ENCODE measurements at regions not wholly inside any gene's neighbourhood (a gene's known extent, or its start where the extent isn't known, plus 50 kb on each side); places are given as distances from the start of the nearest gene placed in this dataset.

DNA sequence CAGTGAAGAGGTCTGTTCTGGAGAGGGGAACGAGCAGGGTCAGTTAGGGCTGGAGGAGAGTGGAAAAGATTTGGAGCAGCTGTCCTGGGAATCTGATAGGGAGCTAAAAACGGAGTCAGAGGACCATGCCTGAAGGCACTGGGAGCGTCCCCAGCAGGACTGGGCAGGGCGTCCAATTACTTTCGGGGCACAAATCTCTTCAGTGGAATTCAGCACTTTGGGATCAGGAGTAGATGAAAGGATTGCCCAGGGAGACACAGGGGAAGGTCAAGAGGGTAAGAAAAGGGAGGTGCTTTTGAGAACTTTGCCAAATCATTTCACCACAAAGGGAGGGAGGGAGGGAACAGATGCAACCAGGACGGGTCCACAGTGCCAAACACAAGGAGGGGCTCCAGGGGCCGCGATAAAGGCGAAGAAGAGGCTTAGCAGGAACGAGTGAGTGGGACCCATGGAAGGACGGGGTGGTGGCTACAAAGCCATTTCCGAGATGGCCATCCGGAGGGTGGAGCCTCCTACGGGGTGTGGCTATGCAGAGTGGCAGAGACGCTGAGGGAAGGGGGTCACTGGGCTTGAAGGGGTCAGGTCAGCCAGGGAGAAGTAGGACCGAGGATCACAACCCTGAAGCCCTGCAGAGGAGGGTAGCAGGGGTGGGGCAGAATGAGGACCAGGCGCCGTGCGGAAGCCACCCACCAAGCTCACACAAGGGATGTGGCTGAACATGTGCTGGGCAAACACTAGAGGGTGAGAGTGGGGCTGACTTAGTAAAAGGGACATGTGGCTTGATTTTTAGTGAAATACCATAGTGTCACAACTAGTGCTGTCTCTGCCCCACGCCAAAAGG, 180.0 kb upstream of the RREB1 start (continued):
- TF ChIP-seq, protein P1, sequence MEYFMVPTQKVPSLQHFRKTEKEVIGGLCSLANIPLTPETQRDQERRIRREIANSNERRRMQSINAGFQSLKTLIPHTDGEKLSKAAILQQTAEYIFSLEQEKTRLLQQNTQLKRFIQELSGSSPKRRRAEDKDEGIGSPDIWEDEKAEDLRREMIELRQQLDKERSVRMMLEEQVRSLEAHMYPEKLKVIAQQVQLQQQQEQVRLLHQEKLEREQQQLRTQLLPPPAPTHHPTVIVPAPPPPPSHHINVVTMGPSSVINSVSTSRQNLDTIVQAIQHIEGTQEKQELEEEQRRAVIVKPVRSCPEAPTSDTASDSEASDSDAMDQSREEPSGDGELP (CRISPR knock-in tag; IDR thresholded peaks at IDR 0.05; ENCODE audit: borderline replicate concordance), result peak; percentile 44; the same call in 1 of the 2 replicates
- TF ChIP-seq ZNF696 (CRISPR knock-in tag; conservative IDR thresholded peaks at IDR 0.05), result no peak
- TF ChIP-seq, protein P2, sequence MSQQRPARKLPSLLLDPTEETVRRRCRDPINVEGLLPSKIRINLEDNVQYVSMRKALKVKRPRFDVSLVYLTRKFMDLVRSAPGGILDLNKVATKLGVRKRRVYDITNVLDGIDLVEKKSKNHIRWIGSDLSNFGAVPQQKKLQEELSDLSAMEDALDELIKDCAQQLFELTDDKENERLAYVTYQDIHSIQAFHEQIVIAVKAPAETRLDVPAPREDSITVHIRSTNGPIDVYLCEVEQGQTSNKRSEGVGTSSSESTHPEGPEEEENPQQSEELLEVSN (IDR thresholded peaks at IDR 0.05; ENCODE audit: borderline replicate concordance in 1 of 2, extremely low read depth in 1 of 2, insufficient read depth in 1 of 2, insufficient read length in 1 of 2, low read depth in 1 of 2, low read length in 1 of 2, poor library complexity in 1 of 2, severe bottlenecking in 1 of 2), result peak in 1 of 2 experiments; percentile 30
- peak; percentile 51; the same call in 1 of the 2 replicates for TF ChIP-seq CC2D1A (IDR thresholded peaks at IDR 0.05)
- peak; percentile 89 for TF ChIP-seq MYC (IDR thresholded peaks at IDR 0.05; ENCODE audit: low read depth, low read length)
- no peak for TF ChIP-seq MYC (CRISPR knock-in tag; IDR thresholded peaks at IDR 0.05; ENCODE audit: borderline replicate concordance, low read depth)
- TF ChIP-seq EHMT2 (IDR thresholded peaks at IDR 0.05), result 0 out of 2 replicates have a peak, but pooled peaks have one; percentile 25
- TF ChIP-seq, protein P3, sequence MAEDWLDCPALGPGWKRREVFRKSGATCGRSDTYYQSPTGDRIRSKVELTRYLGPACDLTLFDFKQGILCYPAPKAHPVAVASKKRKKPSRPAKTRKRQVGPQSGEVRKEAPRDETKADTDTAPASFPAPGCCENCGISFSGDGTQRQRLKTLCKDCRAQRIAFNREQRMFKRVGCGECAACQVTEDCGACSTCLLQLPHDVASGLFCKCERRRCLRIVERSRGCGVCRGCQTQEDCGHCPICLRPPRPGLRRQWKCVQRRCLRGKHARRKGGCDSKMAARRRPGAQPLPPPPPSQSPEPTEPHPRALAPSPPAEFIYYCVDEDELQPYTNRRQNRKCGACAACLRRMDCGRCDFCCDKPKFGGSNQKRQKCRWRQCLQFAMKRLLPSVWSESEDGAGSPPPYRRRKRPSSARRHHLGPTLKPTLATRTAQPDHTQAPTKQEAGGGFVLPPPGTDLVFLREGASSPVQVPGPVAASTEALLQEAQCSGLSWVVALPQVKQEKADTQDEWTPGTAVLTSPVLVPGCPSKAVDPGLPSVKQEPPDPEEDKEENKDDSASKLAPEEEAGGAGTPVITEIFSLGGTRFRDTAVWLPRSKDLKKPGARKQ (CRISPR knock-in tag; IDR thresholded peaks at IDR 0.05), result no peak
- peak in 1 of 2 experiments; percentile 18; a peak in 1 of 4 replicates for TF ChIP-seq RCOR1 (IDR thresholded peaks at IDR 0.05; ENCODE audit: borderline replicate concordance in 1 of 2, low read depth in 2 of 2, low read length in 2 of 2)
- peak; percentile 25; the same call in 1 of the 2 replicates for TF ChIP-seq ZNF384 (IDR thresholded peaks at IDR 0.05; ENCODE audit: low read depth, low read length)
- no peak for TF ChIP-seq SNIP1 (IDR thresholded peaks at IDR 0.05; ENCODE audit: low read depth)
- 0 out of 2 replicates have a peak, but pooled peaks have one; percentile 14 for TF ChIP-seq TRIM28 (IDR thresholded peaks at IDR 0.05)
- TF ChIP-seq, protein P4, sequence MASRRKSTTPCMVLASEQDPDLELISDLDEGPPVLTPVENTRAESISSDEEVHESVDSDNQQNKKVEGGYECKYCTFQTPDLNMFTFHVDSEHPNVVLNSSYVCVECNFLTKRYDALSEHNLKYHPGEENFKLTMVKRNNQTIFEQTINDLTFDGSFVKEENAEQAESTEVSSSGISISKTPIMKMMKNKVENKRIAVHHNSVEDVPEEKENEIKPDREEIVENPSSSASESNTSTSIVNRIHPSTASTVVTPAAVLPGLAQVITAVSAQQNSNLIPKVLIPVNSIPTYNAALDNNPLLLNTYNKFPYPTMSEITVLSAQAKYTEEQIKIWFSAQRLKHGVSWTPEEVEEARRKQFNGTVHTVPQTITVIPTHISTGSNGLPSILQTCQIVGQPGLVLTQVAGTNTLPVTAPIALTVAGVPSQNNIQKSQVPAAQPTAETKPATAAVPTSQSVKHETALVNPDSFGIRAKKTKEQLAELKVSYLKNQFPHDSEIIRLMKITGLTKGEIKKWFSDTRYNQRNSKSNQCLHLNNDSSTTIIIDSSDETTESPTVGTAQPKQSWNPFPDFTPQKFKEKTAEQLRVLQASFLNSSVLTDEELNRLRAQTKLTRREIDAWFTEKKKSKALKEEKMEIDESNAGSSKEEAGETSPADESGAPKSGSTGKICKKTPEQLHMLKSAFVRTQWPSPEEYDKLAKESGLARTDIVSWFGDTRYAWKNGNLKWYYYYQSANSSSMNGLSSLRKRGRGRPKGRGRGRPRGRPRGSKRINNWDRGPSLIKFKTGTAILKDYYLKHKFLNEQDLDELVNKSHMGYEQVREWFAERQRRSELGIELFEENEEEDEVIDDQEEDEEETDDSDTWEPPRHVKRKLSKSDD (conservative IDR thresholded peaks at IDR 0.05; ENCODE audit: low read length), result no peak
- no peak for TF ChIP-seq U2AF2 (optimal IDR thresholded peaks at IDR 0.05; ENCODE audit: low read depth, low read length)
- TF ChIP-seq ZNF263 (CRISPR knock-in tag; IDR thresholded peaks at IDR 0.05; ENCODE audit: borderline replicate concordance), result no peak
- peak; percentile 74 for TF ChIP-seq POLR2G (IDR thresholded peaks at IDR 0.05; ENCODE audit: low read depth, low read length)
- TF ChIP-seq RAD21 (CRISPR knock-in tag; conservative IDR thresholded peaks at IDR 0.05 in 1 of 2, IDR thresholded peaks at IDR 0.05 in 1 of 2), result peak; percentile 59 to 71
- TF ChIP-seq ZC3H8 (IDR thresholded peaks at IDR 0.05), result no peak

Data from K562 (cell line).